GM18861 (cell line): ENCODE measurements at regions not wholly inside any gene's neighbourhood (a gene's known extent, or its start where the extent isn't known, plus 50 kb on each side); places are given as distances from the start of the nearest gene placed in this dataset.
"Not testable (repeated sequence)": the region's sequence is repeated elsewhere in the genome, so short reads cannot be mapped to it uniquely, and the experiment has no call there.

ENCODE experiments used
- ATAC-seq: cut with Tn5 transposase; IDR thresholded peaks from one replicate; pipeline ENCODE4 v1.9.1; 2021; ENCODE audit not compliant: unreplicated experiment

DNA sequence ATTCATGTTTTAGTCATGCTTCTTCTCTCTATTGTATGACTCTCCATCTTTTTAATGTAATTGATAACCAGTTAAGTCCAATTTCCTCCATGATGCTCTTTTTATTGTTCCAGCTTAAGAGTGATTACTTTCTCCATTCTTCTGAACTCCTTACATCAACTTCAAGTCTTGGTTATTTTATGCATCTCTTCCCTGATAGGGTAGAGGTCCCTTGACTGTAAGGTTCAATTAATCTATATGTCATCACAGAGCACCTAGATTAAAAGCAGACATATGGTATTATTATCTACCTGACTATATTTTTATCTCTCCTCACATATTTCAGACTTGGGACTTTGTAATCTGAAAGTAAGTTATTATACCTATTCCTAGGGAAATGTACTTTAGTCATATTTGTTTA is 853.1 kb downstream of the REEP3 start:
- no peak for ATAC-seq

GRCh38 chr10:64376167-64376566 is 855.0 kb downstream of the REEP3 start:
- ATAC-seq = no peak

DNA sequence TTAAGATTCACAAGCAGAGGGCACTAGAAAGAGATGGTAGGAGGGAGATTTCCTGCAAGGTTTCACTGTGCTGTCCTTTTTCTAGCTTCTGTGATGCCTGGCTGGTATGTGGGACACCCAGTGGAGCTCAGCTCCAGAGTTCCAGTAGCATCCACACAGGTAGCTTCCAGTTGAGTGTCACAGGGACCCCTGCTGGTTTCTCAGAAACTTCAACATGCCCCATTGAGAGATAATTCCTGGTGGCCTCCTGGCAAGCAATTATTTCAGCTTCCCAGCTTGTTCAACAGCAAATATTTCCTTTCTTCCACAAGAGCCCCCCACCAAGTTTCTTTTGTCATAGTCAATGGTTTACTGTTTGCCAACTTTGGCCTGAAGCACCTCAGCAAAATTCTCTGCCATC is 858.7 kb downstream of the REEP3 start:
- ATAC-seq = no peak

DNA sequence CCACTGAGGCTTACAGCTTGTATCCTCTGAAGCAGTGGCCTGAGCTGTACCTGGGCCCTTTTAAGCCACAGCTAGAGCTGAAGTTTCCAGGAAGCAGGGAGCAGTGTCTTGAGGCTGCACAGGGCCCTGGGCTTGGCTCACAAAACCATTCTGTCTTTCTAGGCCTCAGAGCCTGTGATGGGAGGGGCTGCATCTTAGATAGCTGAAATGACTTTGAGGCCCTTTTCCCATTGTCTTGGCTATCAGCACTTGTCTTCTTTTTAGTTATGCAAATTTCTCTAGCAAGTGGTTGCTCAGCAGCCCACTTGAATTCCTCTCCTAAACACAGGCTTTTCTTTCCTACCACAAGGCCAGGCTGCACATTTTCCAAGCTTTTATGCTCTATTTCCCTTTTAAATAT is 864.2 kb downstream of the REEP3 start:
- no peak for ATAC-seq

DNA sequence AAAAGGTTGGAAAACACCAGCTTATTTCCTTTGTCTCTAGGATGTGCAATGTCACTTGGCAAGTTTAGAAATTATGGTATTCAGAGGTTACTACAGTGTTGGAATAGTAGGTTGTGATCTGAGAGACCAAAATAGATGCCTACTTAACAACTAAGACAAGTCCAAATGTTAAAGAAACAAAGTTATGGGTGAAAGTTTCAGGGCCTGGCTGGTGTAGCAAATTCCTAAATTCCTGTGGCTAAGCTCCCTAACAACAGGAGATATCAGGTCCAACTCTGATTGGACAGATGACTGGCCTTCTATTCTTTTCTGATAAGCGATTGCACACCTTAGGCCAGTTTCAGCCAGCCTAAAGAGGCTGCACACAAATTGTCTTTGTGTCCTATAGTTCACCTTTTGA is 873.5 kb downstream of the REEP3 start:
- ATAC-seq = no peak

GRCh38 chr10:64396105-64396708 is 875.0 kb downstream of the REEP3 start:
- ATAC-seq = no peak

- no peak for ATAC-seq
Observed at GRCh38 chr10:64397125-64397524, 875.9 kb downstream of the REEP3 start.

DNA sequence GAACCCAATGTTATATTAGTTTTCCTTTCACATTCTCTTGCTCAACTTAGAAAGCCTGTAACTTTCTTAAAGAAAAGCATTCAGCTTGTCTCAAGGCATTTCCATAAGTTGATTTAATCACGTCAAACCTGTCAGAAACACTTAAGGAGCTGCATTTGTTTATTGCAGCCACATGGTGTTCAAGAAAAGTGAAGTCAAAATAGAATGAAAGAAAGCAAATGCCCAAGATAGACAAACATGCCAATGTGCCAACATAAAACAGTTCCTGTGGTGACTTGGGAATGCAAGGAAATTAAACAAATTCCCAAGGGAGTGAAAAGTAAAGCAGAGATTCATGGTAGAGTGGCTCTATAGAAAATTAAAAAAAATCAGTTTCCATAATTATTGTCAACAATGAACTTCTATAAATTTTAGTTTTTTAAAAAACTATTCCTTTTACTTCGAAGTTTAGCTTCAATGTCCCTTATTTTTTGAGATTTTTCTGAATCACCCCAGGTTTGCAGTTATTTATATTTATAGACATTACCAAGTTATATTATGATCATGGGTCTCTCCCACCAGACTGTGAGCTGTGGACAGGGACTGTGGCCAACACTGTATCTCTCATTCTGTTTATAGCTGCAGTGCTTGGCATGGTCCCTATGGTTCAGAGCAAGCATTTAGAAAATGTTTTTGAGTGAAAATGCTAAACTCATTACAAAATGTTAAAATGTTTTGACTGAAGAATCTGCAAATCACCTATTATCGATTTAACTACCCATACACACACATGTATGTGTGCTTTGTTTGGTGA is 887.4 kb downstream of the REEP3 start:
- no peak for ATAC-seq

- ATAC-seq = no peak
Observed at GRCh38 chr10:64409349-64409748, 888.1 kb downstream of the REEP3 start.

DNA sequence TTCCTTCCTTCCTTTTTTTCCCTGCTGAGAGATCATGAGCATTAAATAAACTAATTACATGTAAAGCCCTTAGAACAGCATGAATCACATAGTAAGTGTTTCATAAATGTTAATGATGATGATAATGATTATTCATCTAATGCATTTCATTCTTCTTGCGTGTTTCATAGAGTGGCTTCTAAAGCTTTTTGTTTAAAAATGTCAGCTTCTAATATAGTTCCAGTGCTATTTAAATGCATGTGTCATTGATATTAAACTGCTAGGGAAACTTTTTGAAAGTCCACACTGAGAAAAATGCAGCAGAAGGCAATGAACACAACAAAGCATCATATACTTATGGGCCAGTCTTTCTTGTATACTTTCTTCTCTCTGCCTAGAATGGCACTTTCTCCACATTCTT is 894.8 kb downstream of the REEP3 start:
- no peak for ATAC-seq

DNA sequence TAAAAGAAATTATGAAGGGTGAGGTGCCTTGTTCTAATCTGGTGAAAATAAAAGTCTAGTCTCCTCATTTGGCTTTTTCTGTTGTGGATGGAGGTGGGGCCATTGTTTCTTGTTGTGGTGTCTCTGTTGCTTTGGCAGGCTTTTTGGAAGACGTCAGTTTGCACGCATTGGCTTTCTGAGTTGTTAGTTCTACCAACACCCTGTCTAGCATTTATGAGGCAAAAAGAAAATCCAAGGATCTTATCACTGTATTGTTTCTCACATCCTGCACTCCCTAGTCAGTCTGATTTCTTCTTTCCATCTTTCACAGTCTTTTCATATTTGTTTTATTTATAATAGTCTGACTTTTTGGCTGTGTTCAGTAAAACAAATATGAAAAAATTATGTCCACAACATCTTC is 898.3 kb downstream of the REEP3 start:
- ATAC-seq = no peak

DNA sequence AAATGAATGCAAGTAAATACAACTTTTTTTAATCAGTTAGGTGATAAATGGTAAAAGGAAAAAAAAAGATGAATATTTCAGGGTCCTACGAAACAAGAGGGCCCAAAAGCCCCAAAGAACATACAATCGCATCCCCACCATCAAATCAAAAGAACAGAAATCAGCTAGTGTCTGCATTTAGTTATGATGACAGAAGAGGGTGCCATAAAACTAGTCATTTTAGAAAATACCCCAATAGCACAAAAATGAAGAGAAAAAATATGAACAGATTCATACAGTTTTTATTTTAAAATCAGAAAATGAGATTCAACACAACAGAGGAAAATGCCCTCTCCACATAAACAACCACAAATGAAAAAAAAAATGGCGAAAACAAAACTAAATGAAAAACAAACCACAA is 905.5 kb downstream of the REEP3 start:
- ATAC-seq = no peak

GRCh38 chr10:64430690-64431323 is 909.6 kb downstream of the REEP3 start:
- no peak for ATAC-seq

DNA sequence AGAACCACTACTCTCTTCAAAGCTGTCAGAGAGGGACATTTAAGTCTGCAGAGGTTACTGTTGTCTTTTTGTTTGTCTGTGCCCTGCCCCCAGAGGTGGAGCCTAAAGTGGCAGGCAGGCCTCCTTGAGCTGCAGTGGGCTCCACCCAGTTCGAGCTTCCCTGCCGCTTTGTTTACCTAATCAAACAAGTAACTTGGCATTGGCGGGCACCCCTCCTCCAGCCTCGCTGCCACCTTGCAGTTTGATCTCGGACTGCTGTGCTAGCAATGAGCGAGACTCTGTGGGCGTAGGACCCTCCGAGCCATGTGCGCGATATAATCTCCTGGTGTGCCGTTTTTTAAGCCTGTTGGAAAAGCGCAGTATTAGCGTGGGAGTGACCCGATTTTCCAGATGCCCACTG is 920.7 kb downstream of the REEP3 start:
- ATAC-seq = not testable (repeated sequence)

- no peak for ATAC-seq
Observed at GRCh38 chr10:64444163-64444562, 923.0 kb downstream of the REEP3 start.

DNA sequence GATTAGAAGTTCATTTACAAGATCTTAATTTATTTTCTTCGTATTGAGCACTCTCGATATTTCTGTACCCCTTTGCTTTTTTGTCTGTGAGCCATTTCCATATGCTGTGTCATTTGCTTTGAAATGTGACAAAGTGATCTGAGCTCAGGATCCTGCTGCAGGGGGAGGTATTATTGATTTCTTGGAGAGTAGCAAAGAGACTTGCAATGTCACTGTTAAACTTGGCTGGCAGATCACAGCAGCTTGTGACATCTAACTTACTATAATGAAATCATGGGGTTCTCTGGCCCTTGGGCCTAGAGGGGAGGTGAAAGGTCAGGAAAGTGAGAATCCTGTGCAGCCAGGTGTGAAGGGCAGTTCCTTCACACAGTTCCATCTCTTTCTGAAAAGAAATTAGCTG is 923.4 kb downstream of the REEP3 start:
- no peak for ATAC-seq

- ATAC-seq = no peak
Observed at GRCh38 chr10:64449603-64450002, 928.4 kb downstream of the REEP3 start.

- no peak for ATAC-seq
Observed at GRCh38 chr10:64450312-64450711, 929.1 kb downstream of the REEP3 start.

- ATAC-seq = no peak
Observed at GRCh38 chr10:64454962-64455361, 933.8 kb downstream of the REEP3 start.

- ATAC-seq = no peak
Observed at GRCh38 chr10:64458306-64458705, 937.1 kb downstream of the REEP3 start.

- ATAC-seq = no peak
Observed at GRCh38 chr10:64463406-64463805, 942.2 kb downstream of the REEP3 start.

DNA sequence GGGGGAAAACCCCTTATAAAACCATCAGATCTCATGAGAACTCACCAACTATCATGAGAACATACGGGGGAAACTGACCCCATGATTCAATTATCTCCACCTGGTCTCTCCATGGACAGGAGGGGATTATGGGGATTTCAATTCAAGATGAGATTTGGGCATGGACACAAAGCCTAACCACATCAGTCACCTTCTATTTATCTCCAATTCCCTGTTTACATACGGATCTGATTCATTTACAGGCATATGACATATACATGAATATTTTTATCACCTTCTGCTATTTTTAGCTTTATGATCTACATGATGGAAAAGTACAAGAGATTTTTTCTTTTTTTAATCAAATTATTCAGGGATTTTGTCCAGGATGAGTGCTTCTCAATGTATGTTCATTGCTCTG is 944.5 kb downstream of the REEP3 start:
- no peak for ATAC-seq
